ENCODE measurements at regions not wholly inside any gene's neighbourhood (a gene's known extent, or its start where the extent isn't known, plus 50 kb on each side); places are given as distances from the start of the nearest gene placed in this dataset.

DNA sequence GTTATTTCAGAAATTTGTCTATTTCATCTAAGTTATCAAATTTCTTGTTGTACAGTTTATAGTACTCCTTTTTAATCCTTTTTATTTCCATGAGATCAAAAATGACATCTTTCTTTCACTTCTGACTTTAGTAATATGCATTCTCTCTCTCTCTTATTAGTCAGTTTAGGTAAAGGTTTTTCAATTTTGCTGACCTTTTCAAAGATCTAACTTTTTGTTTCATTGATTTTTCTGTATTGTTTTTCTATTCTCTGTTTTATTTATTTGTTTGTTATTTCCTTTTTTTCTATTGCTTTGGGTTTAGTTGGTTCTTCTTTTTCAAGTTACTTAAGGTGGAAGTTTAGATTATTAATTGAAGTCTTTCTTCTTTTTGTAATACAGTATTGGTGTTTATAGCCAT lies 294.2 kb downstream of the CCDC85A start:
- H3K4me1 ChIP-seq (ENCODE audit: low read length) = no peaks in the 10 kb centered on the region
- no peak overlapping the region for H3K4me2 ChIP-seq (ENCODE audit: low read depth, low read length, poor library complexity, severe bottlenecking)
- no peak overlapping the region for H2AFZ ChIP-seq (ENCODE audit: low read length)
- H3K79me2 ChIP-seq (ENCODE audit: low read length) = no peaks in the 10 kb centered on the region
- no peak overlapping the region for H3K4me3 ChIP-seq (ENCODE audit: low read length)
- no peaks in the 10 kb centered on the region for H3K9me2 ChIP-seq (replicated peaks; ENCODE audit: insufficient read depth, low read length)
- H3K27me3 ChIP-seq (ENCODE audit: low read length) = no peaks in the 10 kb centered on the region
- no peaks in the 10 kb centered on the region for H3K36me3 ChIP-seq (ENCODE audit: insufficient read depth, low read length)
- no peaks in the 10 kb centered on the region for H3K9me3 ChIP-seq (ENCODE audit: low read length)
- no peak overlapping the region for H3K27ac ChIP-seq (ENCODE audit: low read length)
- no peaks in the 10 kb centered on the region for H4K20me1 ChIP-seq (ENCODE audit: insufficient read depth, low read depth, low read length)
- no peak overlapping the region for H3K9ac ChIP-seq (ENCODE audit: low read length)
- DNase-seq = no peak

DNA sequence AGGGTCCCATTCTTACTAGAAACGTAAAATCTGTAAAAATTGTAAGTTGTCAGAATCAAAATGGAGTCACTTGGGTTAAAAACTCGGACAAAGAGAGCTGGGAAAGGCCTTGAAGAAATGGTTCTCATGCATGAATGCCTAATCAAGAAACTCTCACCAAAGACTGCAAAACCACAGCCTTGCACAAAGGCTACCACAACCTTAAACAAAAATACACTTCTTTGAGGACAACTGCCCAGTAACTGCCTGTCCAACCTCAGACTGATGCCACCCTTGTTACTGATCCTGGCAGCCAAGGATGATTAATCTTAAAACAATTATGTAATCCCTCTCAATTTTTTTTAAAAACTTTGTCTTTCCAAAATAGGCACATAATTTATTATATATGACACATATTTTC lies 299.3 kb downstream of the CCDC85A start:
- H3K4me2 ChIP-seq (ENCODE audit: low read depth, low read length, poor library complexity, severe bottlenecking) = no peak overlapping the region
- H3K27me3 ChIP-seq (ENCODE audit: low read length) = no peaks in the 10 kb centered on the region
- H2AFZ ChIP-seq (ENCODE audit: low read length) = no peak overlapping the region
- H3K4me1 ChIP-seq (ENCODE audit: low read length) = no peaks in the 10 kb centered on the region
- DNase-seq = no peak
- no peak overlapping the region for H3K27ac ChIP-seq (ENCODE audit: low read length)
- no peaks in the 10 kb centered on the region for H4K20me1 ChIP-seq (ENCODE audit: insufficient read depth, low read depth, low read length)
- H3K9me3 ChIP-seq (ENCODE audit: low read length) = no peaks in the 10 kb centered on the region
- H3K36me3 ChIP-seq (ENCODE audit: insufficient read depth, low read length) = no peaks in the 10 kb centered on the region
- no peak overlapping the region for H3K4me3 ChIP-seq (ENCODE audit: low read length)
- no peaks in the 10 kb centered on the region; the same call in 1 of the 2 replicates for H3K9me2 ChIP-seq (replicated peaks; ENCODE audit: insufficient read depth, low read length)
- H3K79me2 ChIP-seq (ENCODE audit: low read length) = no peaks in the 10 kb centered on the region
- H3K9ac ChIP-seq (ENCODE audit: low read length) = no peak overlapping the region

DNA sequence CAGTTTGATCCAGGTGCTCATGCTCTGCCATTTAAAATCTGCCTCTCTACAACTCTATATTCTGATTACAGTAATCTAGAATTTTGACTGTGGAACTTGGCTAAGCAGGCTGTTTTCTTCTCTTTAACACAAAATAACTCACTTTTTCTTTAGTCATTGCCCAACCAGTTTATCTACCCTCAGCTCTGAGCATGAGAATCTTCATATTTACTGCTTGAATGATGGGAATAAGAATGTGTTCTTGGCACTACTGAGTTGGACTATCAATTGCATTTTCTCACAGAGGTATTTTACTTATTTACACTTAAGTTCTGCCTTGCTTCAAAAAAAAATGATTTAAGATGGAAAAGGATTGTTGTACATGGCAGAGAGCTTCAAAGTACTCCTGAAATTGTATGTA lies 301.1 kb downstream of the CCDC85A start:
- no peaks in the 10 kb centered on the region for H3K36me3 ChIP-seq (ENCODE audit: insufficient read depth, low read length)
- no peaks in the 10 kb centered on the region; the same call in 1 of the 2 replicates for H3K9me2 ChIP-seq (replicated peaks; ENCODE audit: insufficient read depth, low read length)
- H3K4me3 ChIP-seq (ENCODE audit: low read length) = no peak overlapping the region
- H3K9ac ChIP-seq (ENCODE audit: low read length) = no peak overlapping the region
- no peaks in the 10 kb centered on the region for H3K4me1 ChIP-seq (ENCODE audit: low read length)
- H2AFZ ChIP-seq (ENCODE audit: low read length) = no peak overlapping the region
- H3K27ac ChIP-seq (ENCODE audit: low read length) = no peak overlapping the region
- H4K20me1 ChIP-seq (ENCODE audit: insufficient read depth, low read depth, low read length) = no peaks in the 10 kb centered on the region
- H3K9me3 ChIP-seq (ENCODE audit: low read length) = no peaks in the 10 kb centered on the region
- no peaks in the 10 kb centered on the region for H3K79me2 ChIP-seq (ENCODE audit: low read length)
- DNase-seq = no peak
- no peaks in the 10 kb centered on the region for H3K27me3 ChIP-seq (ENCODE audit: low read length)
- H3K4me2 ChIP-seq (ENCODE audit: low read depth, low read length, poor library complexity, severe bottlenecking) = no peak overlapping the region

DNA sequence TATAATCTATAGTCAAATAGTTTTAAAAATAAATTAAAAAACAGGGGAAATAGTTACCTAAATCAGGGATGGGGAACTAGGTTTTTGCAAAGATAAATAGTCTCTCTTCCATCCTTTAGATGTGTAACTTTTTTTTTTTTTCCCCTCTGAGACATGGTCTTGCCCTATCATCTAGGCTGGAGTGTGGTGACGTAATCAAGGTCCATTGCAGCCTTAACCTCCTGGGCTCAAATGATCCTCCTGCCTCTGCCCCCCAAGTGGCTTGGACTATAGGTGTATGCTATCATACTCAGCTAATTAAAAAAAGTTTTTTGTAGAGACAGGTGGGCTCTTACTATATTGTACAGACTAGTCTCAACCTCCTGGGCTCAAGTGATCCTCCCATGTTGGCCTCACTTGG lies 316.5 kb downstream of the CCDC85A start:
- no peak overlapping the region for H3K9ac ChIP-seq (ENCODE audit: low read length)
- no peaks in the 10 kb centered on the region for H3K36me3 ChIP-seq (ENCODE audit: insufficient read depth, low read length)
- H4K20me1 ChIP-seq (ENCODE audit: insufficient read depth, low read depth, low read length) = no peaks in the 10 kb centered on the region
- H3K27ac ChIP-seq (ENCODE audit: low read length) = no peak overlapping the region
- no peak overlapping the region for H3K4me2 ChIP-seq (ENCODE audit: low read depth, low read length, poor library complexity, severe bottlenecking)
- H3K9me3 ChIP-seq (ENCODE audit: low read length) = no peaks in the 10 kb centered on the region
- no peaks in the 10 kb centered on the region for H3K4me1 ChIP-seq (ENCODE audit: low read length)
- no peak overlapping the region for H2AFZ ChIP-seq (ENCODE audit: low read length)
- no peaks in the 10 kb centered on the region for H3K27me3 ChIP-seq (ENCODE audit: low read length)
- no peaks in the 10 kb centered on the region for H3K79me2 ChIP-seq (ENCODE audit: low read length)
- no peak overlapping the region for H3K4me3 ChIP-seq (ENCODE audit: low read length)
- no peak for DNase-seq
- H3K9me2 ChIP-seq (replicated peaks; ENCODE audit: insufficient read depth, low read length) = no peaks in the 10 kb centered on the region

DNA sequence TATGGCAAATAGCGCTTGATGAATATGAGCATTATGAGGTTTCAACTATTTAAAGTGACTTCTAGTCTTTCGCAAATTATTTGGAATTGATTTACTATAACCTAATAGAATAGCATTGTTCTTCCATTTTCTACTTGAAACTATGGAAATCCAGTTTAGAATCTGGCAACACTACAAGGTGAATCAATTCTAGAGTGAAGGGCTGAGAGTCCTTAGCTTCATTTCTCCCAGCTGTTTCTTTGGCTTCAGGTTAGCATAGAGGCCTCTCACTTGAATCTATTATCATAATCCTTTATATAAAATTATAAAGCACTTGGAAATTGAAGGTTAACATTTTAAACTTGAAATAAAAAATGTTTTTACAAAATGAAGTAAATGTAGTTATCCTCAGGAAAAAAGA lies 318.8 kb downstream of the CCDC85A start:
- no peak overlapping the region for H3K27ac ChIP-seq (ENCODE audit: low read length)
- H2AFZ ChIP-seq (ENCODE audit: low read length) = no peak overlapping the region

DNA sequence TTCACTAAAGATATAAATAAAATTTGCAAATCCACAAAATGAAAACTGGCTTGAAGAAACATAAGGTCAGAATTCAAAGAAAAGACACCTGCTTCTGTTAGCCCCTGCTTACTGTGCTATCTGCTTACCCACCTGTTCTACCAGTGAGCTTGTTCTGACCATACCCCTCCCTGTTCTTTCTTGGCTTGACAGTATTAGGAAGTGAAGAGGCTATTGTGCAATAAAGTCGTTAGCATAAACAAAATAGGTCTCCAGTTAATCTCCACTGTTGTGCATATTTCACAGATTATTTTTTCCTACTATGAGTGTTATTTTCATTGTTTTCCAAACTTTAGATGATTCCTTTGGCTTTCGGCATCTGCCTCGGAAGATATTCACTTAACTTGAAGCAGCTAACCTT lies 322.1 kb downstream of the CCDC85A start:
- no peaks in the 10 kb centered on the region for H3K9me2 ChIP-seq (replicated peaks; ENCODE audit: insufficient read depth, low read length)
- no peak for DNase-seq
- no peaks in the 10 kb centered on the region for H3K4me1 ChIP-seq (ENCODE audit: low read length)
- H3K27me3 ChIP-seq (ENCODE audit: low read length) = no peaks in the 10 kb centered on the region
- H3K4me3 ChIP-seq (ENCODE audit: low read length) = no peak overlapping the region
- H4K20me1 ChIP-seq (ENCODE audit: insufficient read depth, low read depth, low read length) = no peaks in the 10 kb centered on the region
- H2AFZ ChIP-seq (ENCODE audit: low read length) = no peak overlapping the region
- no peaks in the 10 kb centered on the region for H3K9me3 ChIP-seq (ENCODE audit: low read length)
- H3K4me2 ChIP-seq (ENCODE audit: low read depth, low read length, poor library complexity, severe bottlenecking) = no peak overlapping the region
- no peak overlapping the region for H3K27ac ChIP-seq (ENCODE audit: low read length)
- no peaks in the 10 kb centered on the region for H3K79me2 ChIP-seq (ENCODE audit: low read length)
- H3K9ac ChIP-seq (ENCODE audit: low read length) = no peak overlapping the region
- H3K36me3 ChIP-seq (ENCODE audit: insufficient read depth, low read length) = no peaks in the 10 kb centered on the region

More for the DNA sequence above, 318.8 kb downstream of the CCDC85A start:
- Histone ChIP-seq H3K36me3 (ENCODE audit: insufficient read depth, low read length) (no peaks in the 10 kb centered on the region), H4K20me1 (ENCODE audit: insufficient read depth, low read depth, low read length) (no peaks in the 10 kb centered on the region), H3K4me3 (ENCODE audit: low read length) (no peak overlapping the region), H3K9me3 (ENCODE audit: low read length) (no peaks in the 10 kb centered on the region), H3K4me2 (ENCODE audit: low read depth, low read length, poor library complexity, severe bottlenecking) (no peak overlapping the region), H3K79me2 (ENCODE audit: low read length) (no peaks in the 10 kb centered on the region), H3K9ac (ENCODE audit: low read length) (no peak overlapping the region), H3K27me3 (ENCODE audit: low read length) (no peaks in the 10 kb centered on the region), H3K4me1 (ENCODE audit: low read length) (no peaks in the 10 kb centered on the region), H3K9me2 (replicated peaks; ENCODE audit: insufficient read depth, low read length) (no peaks in the 10 kb centered on the region)
- no peak for DNase-seq

DNA sequence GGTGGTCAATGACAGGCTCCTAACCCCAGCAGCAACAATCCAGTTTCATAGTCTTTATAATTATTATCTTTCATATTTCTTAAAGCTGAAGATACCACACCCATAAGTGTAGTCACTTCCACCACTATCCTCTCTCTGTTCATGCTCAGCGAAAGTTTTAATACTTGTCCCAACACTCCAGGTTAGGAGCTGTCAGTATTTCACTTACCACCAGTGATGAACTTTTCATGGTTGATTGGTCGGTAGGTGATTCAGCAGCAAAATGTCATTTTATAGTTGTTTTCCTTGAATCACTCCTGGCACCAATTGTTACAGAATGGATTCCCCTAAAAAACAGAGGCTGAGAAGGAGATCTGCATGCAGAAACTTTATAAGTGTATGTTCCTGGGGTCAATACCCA lies 324.9 kb downstream of the CCDC85A start:
- H3K9ac ChIP-seq (ENCODE audit: low read length) = no peak overlapping the region
- H3K4me2 ChIP-seq (ENCODE audit: low read depth, low read length, poor library complexity, severe bottlenecking) = no peak overlapping the region
- H3K9me3 ChIP-seq (ENCODE audit: low read length) = no peaks in the 10 kb centered on the region
- H3K4me3 ChIP-seq (ENCODE audit: low read length) = no peak overlapping the region
- no peaks in the 10 kb centered on the region for H3K36me3 ChIP-seq (ENCODE audit: insufficient read depth, low read length)
- no peak overlapping the region for H3K27ac ChIP-seq (ENCODE audit: low read length)
- H3K27me3 ChIP-seq (ENCODE audit: low read length) = no peaks in the 10 kb centered on the region
- H3K4me1 ChIP-seq (ENCODE audit: low read length) = no peaks in the 10 kb centered on the region
- no peak for DNase-seq
- H3K79me2 ChIP-seq (ENCODE audit: low read length) = no peaks in the 10 kb centered on the region
- H3K9me2 ChIP-seq (replicated peaks; ENCODE audit: insufficient read depth, low read length) = no peaks in the 10 kb centered on the region
- H2AFZ ChIP-seq (ENCODE audit: low read length) = no peak overlapping the region
- H4K20me1 ChIP-seq (ENCODE audit: insufficient read depth, low read depth, low read length) = no peaks in the 10 kb centered on the region

DNA sequence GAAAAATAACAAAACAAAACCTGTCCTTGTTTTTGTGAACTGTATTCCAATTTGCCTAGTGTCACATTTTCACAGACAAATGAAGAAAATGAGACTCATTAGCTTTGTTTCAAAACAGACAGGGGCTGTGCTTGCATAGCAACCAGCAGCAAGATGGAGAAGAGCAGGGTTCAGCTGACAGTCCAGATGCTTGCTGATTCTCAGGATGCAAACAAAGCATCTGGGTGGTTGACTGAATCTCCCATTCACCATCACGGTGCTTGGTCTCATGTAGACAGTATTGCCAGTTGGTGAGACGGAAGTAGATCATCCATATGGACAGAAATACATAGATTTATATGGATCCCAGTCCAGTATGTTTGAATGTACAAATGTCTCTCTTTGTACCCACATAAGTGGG lies 326.8 kb downstream of the CCDC85A start:
- H4K20me1 ChIP-seq (ENCODE audit: insufficient read depth, low read depth, low read length) = no peaks in the 10 kb centered on the region
- H3K9me2 ChIP-seq (replicated peaks; ENCODE audit: insufficient read depth, low read length) = no peaks in the 10 kb centered on the region
- no peak overlapping the region for H2AFZ ChIP-seq (ENCODE audit: low read length)
- H3K4me3 ChIP-seq (ENCODE audit: low read length) = no peak overlapping the region
- no peaks in the 10 kb centered on the region for H3K79me2 ChIP-seq (ENCODE audit: low read length)
- no peak for DNase-seq
- no peak overlapping the region for H3K9ac ChIP-seq (ENCODE audit: low read length)
- H3K4me2 ChIP-seq (ENCODE audit: low read depth, low read length, poor library complexity, severe bottlenecking) = no peak overlapping the region
- H3K9me3 ChIP-seq (ENCODE audit: low read length) = no peaks in the 10 kb centered on the region
- H3K4me1 ChIP-seq (ENCODE audit: low read length) = no peaks in the 10 kb centered on the region
- H3K27ac ChIP-seq (ENCODE audit: low read length) = no peak overlapping the region
- no peaks in the 10 kb centered on the region for H3K27me3 ChIP-seq (ENCODE audit: low read length)
- no peaks in the 10 kb centered on the region for H3K36me3 ChIP-seq (ENCODE audit: insufficient read depth, low read length)

DNA sequence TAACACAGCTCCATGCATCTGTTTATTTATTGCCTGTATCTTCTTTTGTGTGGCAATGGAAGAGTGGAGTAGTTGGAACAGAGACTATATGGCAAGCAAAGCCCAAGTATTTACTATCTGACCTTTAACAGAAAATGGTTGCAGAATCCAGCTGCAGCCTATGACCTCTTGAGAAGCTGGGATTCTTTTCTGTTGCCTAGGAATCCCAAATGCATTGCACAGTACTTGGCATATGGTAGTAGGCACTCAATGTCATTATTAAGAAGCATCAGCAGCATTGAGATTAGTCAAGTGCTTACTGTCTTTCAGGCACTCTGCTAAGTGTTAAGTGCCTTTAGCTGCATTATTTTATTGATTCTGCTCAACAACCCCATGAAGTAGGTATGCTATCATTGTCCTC lies 331.6 kb downstream of the CCDC85A start:
- no peak overlapping the region for H3K4me3 ChIP-seq (ENCODE audit: low read length)
- H3K36me3 ChIP-seq (ENCODE audit: insufficient read depth, low read length) = no peaks in the 10 kb centered on the region
- H3K4me1 ChIP-seq (ENCODE audit: low read length) = no peaks in the 10 kb centered on the region
- no peak overlapping the region for H2AFZ ChIP-seq (ENCODE audit: low read length)
- no peaks in the 10 kb centered on the region for H3K27me3 ChIP-seq (ENCODE audit: low read length)
- H3K27ac ChIP-seq (ENCODE audit: low read length) = no peak overlapping the region
- H3K9me2 ChIP-seq (replicated peaks; ENCODE audit: insufficient read depth, low read length) = no peaks in the 10 kb centered on the region
- H3K4me2 ChIP-seq (ENCODE audit: low read depth, low read length, poor library complexity, severe bottlenecking) = no peak overlapping the region
- H3K9ac ChIP-seq (ENCODE audit: low read length) = no peak overlapping the region
- H4K20me1 ChIP-seq (ENCODE audit: insufficient read depth, low read depth, low read length) = no peaks in the 10 kb centered on the region
- H3K79me2 ChIP-seq (ENCODE audit: low read length) = no peaks in the 10 kb centered on the region
- no peak for DNase-seq
- no peaks in the 10 kb centered on the region for H3K9me3 ChIP-seq (ENCODE audit: low read length)

Measured in Karpas-422 (cell line).